Activated T-helper 1 cell treated with anti-CD3 and anti-CD28 coated beads, Interleukin-12 subunit alpha, Interleukin-12 subunit beta, Interleukin-2, Interleukin-4 antibody, amounts not matched to agents 30 ng/mL and 10 ng/mL and 1 ng/mL, durations not matched to agents 14 hours and 24 hours and 36 hours (primary cell): ENCODE measurements at regions not wholly inside any gene's neighbourhood (a gene's known extent, or its start where the extent isn't known, plus 50 kb on each side); places are given as distances from the start of the nearest gene placed in this dataset.

Source experiments
- DNase-seq: peaks from one replicate; pipeline ENCODE4 v3.0.0; 2021; ENCODE audit warnings: low spot score
- H3K27ac Mint-ChIP-seq: one replicate; pipeline ENCODE4 v1.8.0; 2021; ENCODE audit warnings: mild to moderate bottlenecking, mixed read lengths
- H3K27me3 Mint-ChIP-seq: one replicate; pipeline ENCODE4 v1.8.0; 2022; ENCODE audit warnings: mild to moderate bottlenecking, moderate library complexity, mixed read lengths; ENCODE audit not compliant: insufficient read depth
- H3K36me3 Mint-ChIP-seq: one replicate; pipeline ENCODE4 v1.8.0; 2021; ENCODE audit warnings: low read depth, mixed read lengths
- H3K4me1 Mint-ChIP-seq: one replicate; pipeline ENCODE4 v1.8.0; 2021; ENCODE audit warnings: low read depth, mixed read lengths
- H3K4me3 Mint-ChIP-seq: one replicate; pipeline ENCODE4 v1.8.0; 2021; ENCODE audit warnings: mild to moderate bottlenecking, moderate library complexity, mixed read lengths
- H3K9me3 Mint-ChIP-seq: one replicate; pipeline ENCODE4 v1.8.0; 2021; ENCODE audit warnings: mixed read lengths
- intact Hi-C: fragments of 100-400 bp; cut with micrococcal nuclease; formaldehyde crosslinking; loops from one replicate; pipeline ENCODE4 v1.15.1; 2024

DNA sequence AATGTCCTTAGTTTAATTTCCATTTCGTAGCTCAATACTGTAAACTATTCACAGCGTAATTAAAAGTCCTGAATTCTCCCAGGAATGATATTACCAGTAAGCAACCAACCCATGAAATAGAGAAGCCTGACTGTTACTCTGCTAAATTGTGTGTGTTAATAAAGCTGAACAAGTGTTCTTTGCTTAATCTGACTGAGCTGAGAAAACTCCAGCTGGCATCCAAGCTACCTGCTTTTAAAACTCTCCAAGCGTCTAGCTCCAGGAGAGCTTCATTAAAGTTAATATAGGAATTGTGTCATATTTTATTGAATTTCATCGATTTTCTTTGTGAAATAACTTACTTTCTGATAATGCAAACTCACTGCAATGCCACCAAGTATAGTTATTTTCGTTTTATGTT, 524.4 kb downstream of the SLC16A7 start:
- Mint-ChIP-seq H3K4me3 (no peak overlapping the region), H3K4me1 (no peaks in the 10 kb centered on the region), H3K36me3 (no peaks in the 10 kb centered on the region), H3K9me3 (no peaks in the 10 kb centered on the region), H3K27me3 (no peaks in the 10 kb centered on the region), H3K27ac (no peak overlapping the region)
- DNase-seq, result no peak
- intact Hi-C loops, result no loop called here

DNA sequence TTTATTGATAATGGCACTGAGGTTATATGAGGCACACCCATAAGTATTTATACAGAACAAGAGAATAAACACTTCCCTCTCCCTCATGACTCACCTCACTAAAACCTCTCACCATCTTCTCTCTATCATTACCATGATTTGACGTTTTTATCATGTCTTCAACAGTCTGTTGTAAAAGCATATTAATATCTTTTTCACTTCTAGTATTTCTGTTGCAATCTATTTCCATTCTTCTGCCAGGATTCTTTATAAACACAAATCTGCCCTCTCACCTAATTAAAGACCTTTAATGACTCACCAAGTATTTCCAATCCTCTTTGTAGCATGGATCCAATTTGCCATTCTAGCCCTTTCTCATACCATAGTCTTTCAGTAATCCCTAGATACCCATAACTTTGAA, 527.7 kb downstream of the SLC16A7 start:
- H3K4me3 Mint-ChIP-seq, result no peak overlapping the region
- H3K27me3 Mint-ChIP-seq, result no peaks in the 10 kb centered on the region
- no peak for DNase-seq
- no peaks in the 10 kb centered on the region for H3K36me3 Mint-ChIP-seq
- no peaks in the 10 kb centered on the region for H3K9me3 Mint-ChIP-seq
- no peak overlapping the region for H3K27ac Mint-ChIP-seq
- intact Hi-C loops, result no loop called here
- no peaks in the 10 kb centered on the region for H3K4me1 Mint-ChIP-seq

- Mint-ChIP-seq H3K27me3 (no peaks in the 10 kb centered on the region), H3K4me1 (no peaks in the 10 kb centered on the region), H3K4me3 (no peak overlapping the region), H3K36me3 (no peaks in the 10 kb centered on the region), H3K9me3 (no peaks in the 10 kb centered on the region), H3K27ac (no peak overlapping the region)
- DNase-seq, result no peak
- intact Hi-C loops, result no loop called here
These were observed 541.7 kb downstream of the SLC16A7 start for GRCh38 chr12:60137513-60137912.

DNA sequence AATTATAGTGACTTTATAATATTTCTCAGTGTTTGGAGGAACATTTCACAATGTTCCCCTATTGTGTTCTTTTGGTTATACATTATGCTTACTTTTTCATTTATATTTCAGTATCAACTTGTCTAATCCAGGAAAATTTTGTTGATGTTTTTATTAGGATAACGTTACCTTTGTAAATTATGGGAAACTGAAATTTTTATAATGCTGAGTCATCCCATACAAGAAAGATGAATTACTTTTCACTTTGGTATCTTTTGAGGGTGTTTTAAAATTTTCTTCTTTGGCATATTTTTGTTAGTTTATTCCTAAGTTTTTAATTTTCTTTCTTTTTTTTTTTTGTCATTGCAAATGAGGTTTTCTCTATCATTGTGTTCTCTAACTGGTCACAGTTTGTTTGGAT, 542.7 kb downstream of the SLC16A7 start:
- Mint-ChIP-seq H3K9me3 (no peaks in the 10 kb centered on the region), H3K27me3 (no peaks in the 10 kb centered on the region), H3K4me3 (no peak overlapping the region), H3K36me3 (no peaks in the 10 kb centered on the region), H3K27ac (no peak overlapping the region), H3K4me1 (no peaks in the 10 kb centered on the region)
- intact Hi-C loops, result no loop called here
- no peak for DNase-seq

- no peaks in the 10 kb centered on the region for H3K36me3 Mint-ChIP-seq
- H3K27me3 Mint-ChIP-seq, result no peaks in the 10 kb centered on the region
- no peaks in the 10 kb centered on the region for H3K9me3 Mint-ChIP-seq
These were observed 548.6 kb downstream of the SLC16A7 start for GRCh38 chr12:60144395-60144794.

GRCh38 chr12:60148109-60148508, 552.3 kb downstream of the SLC16A7 start:
- H3K4me3 Mint-ChIP-seq, result no peak overlapping the region
- H3K9me3 Mint-ChIP-seq, result no peaks in the 10 kb centered on the region
- no peak overlapping the region for H3K27ac Mint-ChIP-seq
- no peaks in the 10 kb centered on the region for H3K27me3 Mint-ChIP-seq
- no peaks in the 10 kb centered on the region for H3K4me1 Mint-ChIP-seq
- DNase-seq, result no peak
- intact Hi-C loops, result no loop called here
- no peaks in the 10 kb centered on the region for H3K36me3 Mint-ChIP-seq

More at GRCh38 chr12:60144395-60144794, 548.6 kb downstream of the SLC16A7 start:
- Mint-ChIP-seq H3K4me3 (no peak overlapping the region), H3K27ac (no peak overlapping the region), H3K4me1 (no peaks in the 10 kb centered on the region)
- no peak for DNase-seq
- intact Hi-C loops, result no loop called here

DNA sequence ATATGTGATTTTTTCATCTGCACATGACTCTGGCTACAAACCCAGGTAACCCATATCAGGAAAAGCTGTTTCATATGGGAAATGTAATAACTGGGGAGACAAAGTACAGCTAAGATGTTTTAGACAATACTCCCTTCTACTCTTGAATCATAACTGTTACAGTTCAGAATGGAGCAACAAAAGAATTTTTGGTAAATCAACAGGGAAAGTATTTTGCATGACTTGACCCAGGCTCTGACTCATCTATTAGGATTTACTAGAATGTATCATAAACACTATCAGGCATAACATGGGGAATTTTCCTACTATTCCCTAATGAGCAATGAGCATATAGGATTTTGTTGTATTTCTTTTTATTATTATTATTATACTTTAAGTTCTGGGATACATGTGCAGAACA, 553.0 kb downstream of the SLC16A7 start:
- H3K4me1 Mint-ChIP-seq, result no peaks in the 10 kb centered on the region
- intact Hi-C loops, result no loop called here
- no peak overlapping the region for H3K27ac Mint-ChIP-seq
- H3K4me3 Mint-ChIP-seq, result no peak overlapping the region
- H3K9me3 Mint-ChIP-seq, result no peaks in the 10 kb centered on the region
- H3K27me3 Mint-ChIP-seq, result no peaks in the 10 kb centered on the region
- no peak for DNase-seq
- no peaks in the 10 kb centered on the region for H3K36me3 Mint-ChIP-seq

GRCh38 chr12:60152756-60153155, 556.9 kb downstream of the SLC16A7 start:
- intact Hi-C loops, result no loop called here
- no peaks in the 10 kb centered on the region for H3K27me3 Mint-ChIP-seq
- H3K9me3 Mint-ChIP-seq, result no peaks in the 10 kb centered on the region
- no peak for DNase-seq
- H3K4me3 Mint-ChIP-seq, result no peak overlapping the region
- H3K36me3 Mint-ChIP-seq, result no peaks in the 10 kb centered on the region
- no peaks in the 10 kb centered on the region for H3K4me1 Mint-ChIP-seq
- no peak overlapping the region for H3K27ac Mint-ChIP-seq

DNA sequence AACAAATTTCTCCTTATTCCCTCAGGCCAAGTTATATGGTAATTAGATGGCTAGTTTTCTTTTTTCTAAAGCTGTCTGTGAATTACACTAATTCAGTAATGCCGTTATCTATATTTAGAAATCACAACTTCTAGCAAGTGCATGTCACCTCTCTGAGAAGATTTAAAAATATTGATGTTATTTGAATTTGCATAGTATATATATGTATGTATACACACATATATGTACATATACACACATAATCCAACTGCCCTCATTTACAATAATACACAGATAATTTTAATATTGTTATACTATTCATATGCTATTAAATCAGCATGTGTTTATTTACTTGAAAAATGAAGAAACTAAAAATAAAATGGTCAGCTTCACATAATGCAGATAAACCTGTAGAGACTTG, 563.9 kb downstream of the SLC16A7 start:
- Mint-ChIP-seq H3K9me3 (no peaks in the 10 kb centered on the region), H3K4me3 (no peak overlapping the region), H3K27me3 (no peaks in the 10 kb centered on the region), H3K27ac (no peak overlapping the region), H3K36me3 (no peaks in the 10 kb centered on the region), H3K4me1 (no peaks in the 10 kb centered on the region)
- DNase-seq, result no peak
- intact Hi-C loops, result no loop called here

DNA sequence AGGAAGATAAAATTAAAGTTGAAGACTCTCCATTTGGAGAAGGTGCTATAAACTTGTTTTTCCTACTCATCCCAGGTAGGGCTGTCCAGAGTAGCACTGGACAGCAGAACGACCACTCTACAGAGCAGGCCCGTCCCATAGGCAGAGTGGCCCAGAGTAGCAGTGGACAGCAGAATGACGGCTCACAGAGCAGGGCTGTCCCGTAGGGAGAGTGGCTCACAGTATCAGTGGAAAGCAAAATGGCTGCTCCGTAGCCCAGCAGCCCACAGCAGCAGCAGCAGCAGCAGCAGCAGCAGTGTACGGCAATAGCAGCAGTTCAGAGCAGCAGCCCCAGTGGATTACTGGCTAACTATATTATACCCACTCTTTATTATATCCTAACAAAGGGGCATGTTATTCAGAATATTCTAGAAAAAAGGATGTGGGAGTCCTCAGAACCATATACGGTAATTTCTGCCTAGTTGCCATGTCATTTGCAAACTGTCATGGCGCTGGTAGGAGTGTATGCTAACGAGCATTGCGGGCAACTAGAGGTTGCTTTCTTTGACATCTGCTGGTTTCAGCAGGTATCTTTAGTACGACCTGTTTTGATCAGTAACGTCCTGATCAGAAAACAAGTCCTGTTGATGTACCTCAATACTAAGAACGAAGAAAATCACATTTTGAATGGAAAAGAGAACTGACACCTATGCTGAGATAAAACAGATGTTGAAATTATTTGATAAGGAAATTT, 567.3 kb downstream of the SLC16A7 start:
- intact Hi-C loops, result no loop called here
- H3K4me3 Mint-ChIP-seq, result no peak overlapping the region
- H3K27me3 Mint-ChIP-seq, result no peaks in the 10 kb centered on the region
- no peaks in the 10 kb centered on the region for H3K36me3 Mint-ChIP-seq
- no peak overlapping the region for H3K27ac Mint-ChIP-seq
- no peaks in the 10 kb centered on the region for H3K9me3 Mint-ChIP-seq
- DNase-seq, result no peak
- H3K4me1 Mint-ChIP-seq, result no peaks in the 10 kb centered on the region

GRCh38 chr12:60165781-60166180, 570.0 kb downstream of the SLC16A7 start:
- no peak overlapping the region for H3K4me3 Mint-ChIP-seq
- H3K4me1 Mint-ChIP-seq, result no peaks in the 10 kb centered on the region
- H3K9me3 Mint-ChIP-seq, result no peaks in the 10 kb centered on the region
- DNase-seq, result no peak
- H3K36me3 Mint-ChIP-seq, result no peaks in the 10 kb centered on the region
- no peaks in the 10 kb centered on the region for H3K27me3 Mint-ChIP-seq
- no peak overlapping the region for H3K27ac Mint-ChIP-seq
- intact Hi-C loops, result no loop called here

GRCh38 chr12:60168441-60168840, 572.6 kb downstream of the SLC16A7 start:
- Mint-ChIP-seq H3K4me3 (no peak overlapping the region), H3K4me1 (no peaks in the 10 kb centered on the region), H3K27me3 (no peaks in the 10 kb centered on the region), H3K27ac (no peak overlapping the region), H3K9me3 (no peaks in the 10 kb centered on the region), H3K36me3 (no peaks in the 10 kb centered on the region)
- DNase-seq, result no peak
- intact Hi-C loops, result no loop called here

- DNase-seq, result no peak
- intact Hi-C loops, result no loop called here
- no peaks in the 10 kb centered on the region for H3K9me3 Mint-ChIP-seq
- H3K36me3 Mint-ChIP-seq, result no peaks in the 10 kb centered on the region
- no peak overlapping the region for H3K27ac Mint-ChIP-seq
- H3K4me1 Mint-ChIP-seq, result no peaks in the 10 kb centered on the region
- no peak overlapping the region for H3K4me3 Mint-ChIP-seq
- H3K27me3 Mint-ChIP-seq, result no peaks in the 10 kb centered on the region
These were observed 574.1 kb downstream of the SLC16A7 start for GRCh38 chr12:60169904-60170303.
